PC-3 (cell line): ENCODE measurements at regions not wholly inside any gene's neighbourhood (a gene's known extent, or its start where the extent isn't known, plus 50 kb on each side); places are given as distances from the start of the nearest gene placed in this dataset.

Source experiments
- EZH2 ChIP-seq: fragments of 300-600 bp; sonication (generic); IDR thresholded peaks from one replicate; pipeline ENCODE4 v1.6.1; 2017; ENCODE audit warnings: antibody characterized with exemption, mild to moderate bottlenecking, low read length; ENCODE audit not compliant: unreplicated experiment
- EZH2phosphoT487 ChIP-seq: fragments of 300-600 bp; sonication (generic); IDR thresholded peaks from 2 replicates; pipeline ENCODE4 v1.6.1; 2018; ENCODE audit warnings: mild to moderate bottlenecking, antibody characterized with exemption, low read length, borderline replicate concordance
- TF ChIP-seq, protein P1 (sequence below): fragments of 300-600 bp; sonication (generic); conservative IDR thresholded peaks from 2 replicates; pipeline ENCODE4 v1.5.1; 2017; ENCODE audit warnings: antibody characterized with exemption, low read depth, mild to moderate bottlenecking, low read length

DNA sequence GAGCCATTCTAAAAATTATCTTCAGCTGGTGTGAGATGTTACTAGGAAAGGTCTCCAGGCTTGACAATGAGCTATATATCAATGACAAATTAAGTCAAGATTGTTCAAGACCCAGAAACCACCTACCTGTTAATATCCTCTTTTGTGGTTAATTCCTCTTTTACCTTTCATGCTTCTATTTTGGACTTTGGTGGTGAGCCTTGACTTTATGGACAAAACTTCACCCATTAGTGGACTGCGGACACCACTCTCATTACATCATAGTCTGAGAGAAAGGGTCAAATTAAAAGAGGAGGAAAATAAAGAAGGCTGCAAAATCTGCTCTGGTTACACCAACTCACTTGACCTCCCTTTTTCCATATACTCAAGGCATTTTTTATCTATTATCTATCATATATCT, 271.5 kb upstream of the TTC14 start:
- TF ChIP-seq, protein P1, sequence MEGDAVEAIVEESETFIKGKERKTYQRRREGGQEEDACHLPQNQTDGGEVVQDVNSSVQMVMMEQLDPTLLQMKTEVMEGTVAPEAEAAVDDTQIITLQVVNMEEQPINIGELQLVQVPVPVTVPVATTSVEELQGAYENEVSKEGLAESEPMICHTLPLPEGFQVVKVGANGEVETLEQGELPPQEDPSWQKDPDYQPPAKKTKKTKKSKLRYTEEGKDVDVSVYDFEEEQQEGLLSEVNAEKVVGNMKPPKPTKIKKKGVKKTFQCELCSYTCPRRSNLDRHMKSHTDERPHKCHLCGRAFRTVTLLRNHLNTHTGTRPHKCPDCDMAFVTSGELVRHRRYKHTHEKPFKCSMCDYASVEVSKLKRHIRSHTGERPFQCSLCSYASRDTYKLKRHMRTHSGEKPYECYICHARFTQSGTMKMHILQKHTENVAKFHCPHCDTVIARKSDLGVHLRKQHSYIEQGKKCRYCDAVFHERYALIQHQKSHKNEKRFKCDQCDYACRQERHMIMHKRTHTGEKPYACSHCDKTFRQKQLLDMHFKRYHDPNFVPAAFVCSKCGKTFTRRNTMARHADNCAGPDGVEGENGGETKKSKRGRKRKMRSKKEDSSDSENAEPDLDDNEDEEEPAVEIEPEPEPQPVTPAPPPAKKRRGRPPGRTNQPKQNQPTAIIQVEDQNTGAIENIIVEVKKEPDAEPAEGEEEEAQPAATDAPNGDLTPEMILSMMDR = no peak
- TF ChIP-seq EZH2 (no peak), EZH2phosphoT487 (no peak)
